Epithelial cell of prostate (primary cell): ENCODE measurements at regions not wholly inside any gene's neighbourhood (a gene's known extent, or its start where the extent isn't known, plus 50 kb on each side); places are given as distances from the start of the nearest gene placed in this dataset.

ENCODE experiments used
- DNase-seq: peaks from one replicate; pipeline ENCODE4 v3.0.0-alpha.2; 2011; ENCODE audit warnings: low read depth, low spot score
- H3K27ac ChIP-seq: fragments of 450-650 bp; 2 replicates; pipeline ENCODE4 v1.5.1; 2017; ENCODE audit warnings: mild to moderate bottlenecking

DNA sequence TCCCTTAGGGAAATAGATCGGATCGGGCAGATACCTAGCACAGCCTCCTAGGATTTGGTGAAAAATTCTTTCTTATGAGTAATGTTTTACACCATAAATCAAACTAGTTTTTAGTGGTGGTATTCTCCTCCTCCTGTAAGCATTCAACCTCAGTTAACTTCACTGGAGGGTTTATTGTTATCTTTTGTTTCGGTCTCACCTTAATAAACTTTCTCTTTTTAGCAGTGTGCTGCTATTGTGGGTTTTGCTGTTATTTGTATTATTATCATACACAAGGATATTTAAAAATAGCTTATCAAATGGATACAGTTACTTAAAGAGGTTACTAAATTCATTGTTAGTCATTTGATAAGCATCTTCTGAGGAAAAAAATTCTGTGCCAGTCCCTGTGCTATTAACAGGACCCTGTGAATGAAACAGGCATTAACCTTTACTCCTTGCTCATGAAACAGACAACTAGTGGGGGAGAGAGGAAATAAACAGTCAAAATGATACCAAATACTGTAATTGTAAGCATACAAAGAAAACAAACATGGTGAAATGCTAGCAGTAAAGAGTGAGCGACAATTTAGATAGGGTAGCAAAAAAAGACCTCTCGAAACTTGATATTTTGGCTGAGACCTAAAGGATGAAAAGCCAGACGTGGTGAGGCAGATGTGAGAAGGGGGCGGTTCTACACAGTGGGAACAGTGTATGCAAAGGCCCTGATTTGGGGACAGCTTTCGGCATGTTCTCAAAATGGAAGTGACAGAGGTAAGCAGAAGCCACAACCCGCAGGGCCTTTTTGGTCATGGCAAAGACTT, 178.7 kb upstream of the SOX5 start:
- no peak for DNase-seq
- H3K27ac ChIP-seq = no peak overlapping the region

GRCh38 chr12:24125280-24125679, 175.8 kb upstream of the SOX5 start:
- no peak for DNase-seq
- H3K27ac ChIP-seq = no peak overlapping the region

DNA sequence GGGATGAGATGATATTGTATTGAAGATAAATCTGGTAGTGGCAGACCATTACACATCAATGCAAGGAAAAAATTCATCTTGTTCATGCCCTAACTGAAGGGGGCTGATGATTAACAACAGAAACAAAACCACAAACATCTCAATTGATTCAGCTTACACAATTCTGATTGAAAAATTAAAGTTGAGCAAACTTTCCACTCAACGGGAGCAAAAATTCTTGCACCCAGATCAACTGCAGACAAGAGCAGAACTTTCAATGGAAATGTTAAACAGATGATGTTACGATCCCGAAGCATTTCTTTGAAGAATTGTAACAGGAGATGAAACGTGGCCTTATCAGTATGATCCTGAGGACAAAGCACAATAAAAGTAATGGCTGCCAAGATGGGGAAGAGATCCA, 172.4 kb upstream of the SOX5 start:
- DNase-seq = no peak
- no peak overlapping the region for H3K27ac ChIP-seq

GRCh38 chr12:24118668-24119067, 169.2 kb upstream of the SOX5 start:
- no peak overlapping the region for H3K27ac ChIP-seq
- DNase-seq = no peak

GRCh38 chr12:24116548-24116947, 167.1 kb upstream of the SOX5 start:
- no peak for DNase-seq
- no peak overlapping the region for H3K27ac ChIP-seq

DNA sequence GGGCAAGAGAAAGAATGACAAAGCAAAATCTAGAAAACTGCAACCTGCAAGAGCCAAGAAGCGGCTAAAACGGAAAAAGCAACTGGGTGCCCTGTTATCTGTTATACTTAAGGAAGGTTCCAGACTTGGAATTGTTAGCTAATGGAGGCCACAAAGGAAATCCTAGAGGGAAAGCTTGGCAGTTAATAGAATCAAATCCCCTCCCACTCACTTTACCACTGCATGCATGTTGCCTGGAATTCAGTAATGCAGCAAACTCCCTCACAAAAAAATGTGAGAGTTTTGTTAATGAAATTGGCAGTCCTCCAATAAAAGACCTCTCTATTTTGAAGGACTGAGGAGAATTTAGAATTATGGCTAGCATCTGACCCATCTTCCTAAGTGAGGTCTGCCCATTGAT, 164.2 kb upstream of the SOX5 start:
- DNase-seq = no peak

GRCh38 chr12:24111616-24112015, 162.1 kb upstream of the SOX5 start:
- DNase-seq = no peak
- H3K27ac ChIP-seq = no peak overlapping the region

More for the DNA sequence above, 164.2 kb upstream of the SOX5 start:
- no peak overlapping the region for H3K27ac ChIP-seq

DNA sequence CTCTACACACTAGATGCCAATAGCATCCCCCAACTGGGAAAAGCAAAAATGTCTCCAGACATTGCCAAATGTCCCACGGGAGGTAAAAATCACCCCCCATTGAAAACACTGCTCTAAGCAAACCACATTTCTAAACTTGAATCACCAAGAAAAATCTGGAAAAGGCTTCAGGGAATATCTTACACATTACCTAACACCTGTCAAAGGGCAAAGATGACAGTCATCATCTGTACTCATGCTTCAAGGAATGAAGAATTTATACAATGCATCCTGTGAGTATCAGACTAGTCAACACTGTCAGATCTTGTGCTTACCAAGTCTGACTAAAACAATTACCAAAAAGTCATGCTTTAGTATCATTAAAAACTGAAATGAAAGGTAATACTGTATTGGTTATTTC, 161.6 kb upstream of the SOX5 start:
- no peak for DNase-seq
- H3K27ac ChIP-seq = no peak overlapping the region

DNA sequence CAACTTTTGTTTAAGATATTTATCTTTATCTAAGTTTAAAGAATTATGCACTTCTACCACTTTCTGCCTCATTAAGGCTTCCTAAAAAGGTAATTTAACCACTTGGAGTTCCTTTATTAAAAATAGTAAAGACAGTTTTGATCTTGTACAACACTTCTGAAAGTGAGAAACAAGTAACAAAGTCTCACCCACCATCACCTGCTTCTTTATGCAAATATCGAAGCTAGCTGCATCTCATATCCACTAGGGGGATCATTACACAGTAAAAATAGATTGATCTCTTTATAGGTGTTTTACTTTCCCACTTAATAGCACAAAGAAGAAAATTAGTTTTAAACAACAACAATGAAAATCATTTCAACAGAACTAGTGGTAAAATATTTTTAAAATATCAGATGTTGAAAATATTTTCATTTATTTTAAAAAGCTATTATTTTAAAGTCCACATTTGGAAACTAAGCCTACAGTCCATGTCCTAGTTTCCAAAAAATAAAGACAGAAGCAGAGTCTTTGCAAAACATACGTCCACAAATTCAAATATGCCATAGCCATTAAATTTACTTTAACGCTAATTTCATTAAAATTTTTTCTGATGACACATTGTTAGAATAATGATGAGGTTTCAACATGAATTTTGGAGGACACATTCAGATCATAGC, 160.0 kb upstream of the SOX5 start:
- no peak overlapping the region for H3K27ac ChIP-seq
- DNase-seq = no peak

- no peak for DNase-seq
Measured at GRCh38 chr12:24102676-24103075, 153.2 kb upstream of the SOX5 start.

DNA sequence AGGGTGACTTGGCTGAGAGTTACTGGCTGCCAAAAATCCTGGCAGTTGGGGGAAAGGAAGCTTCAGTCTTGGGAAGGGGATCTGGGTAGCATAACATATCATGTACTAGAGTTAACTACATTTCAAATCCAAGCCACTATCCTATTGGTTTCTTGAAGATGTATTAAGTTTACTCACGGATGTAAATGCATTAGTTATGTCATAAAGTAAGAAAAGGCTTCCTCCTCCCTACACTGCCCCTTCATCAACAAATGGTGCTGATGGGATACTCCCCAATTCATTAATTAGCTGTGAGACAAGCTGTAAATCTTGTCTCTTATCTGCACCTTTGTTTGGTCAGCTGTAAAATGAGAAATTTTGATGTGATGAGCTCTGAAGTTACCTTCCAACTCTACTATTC, 150.1 kb upstream of the SOX5 start:
- no peak overlapping the region for H3K27ac ChIP-seq
- DNase-seq = no peak

More at GRCh38 chr12:24102676-24103075, 153.2 kb upstream of the SOX5 start:
- no peak overlapping the region for H3K27ac ChIP-seq

DNA sequence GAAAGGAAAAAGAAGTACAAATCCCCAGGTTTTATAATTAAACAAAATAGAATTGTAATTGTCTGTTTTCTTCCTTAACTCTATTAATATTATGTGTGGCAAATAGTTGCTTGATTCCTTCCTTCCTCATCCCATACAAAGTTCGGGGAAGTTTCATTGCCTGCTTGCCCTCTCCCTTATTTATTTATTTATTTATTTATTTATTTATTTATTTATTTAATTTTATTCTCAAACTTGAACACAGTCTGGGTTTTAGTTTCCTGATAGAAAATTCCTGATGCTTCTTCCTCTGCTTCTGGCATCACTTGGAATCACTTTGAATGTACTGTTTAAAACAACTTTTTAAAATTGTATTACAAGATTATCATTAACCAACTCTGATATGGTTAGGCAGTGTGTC, 145.8 kb upstream of the SOX5 start:
- DNase-seq = no peak
- no peak overlapping the region for H3K27ac ChIP-seq

DNA sequence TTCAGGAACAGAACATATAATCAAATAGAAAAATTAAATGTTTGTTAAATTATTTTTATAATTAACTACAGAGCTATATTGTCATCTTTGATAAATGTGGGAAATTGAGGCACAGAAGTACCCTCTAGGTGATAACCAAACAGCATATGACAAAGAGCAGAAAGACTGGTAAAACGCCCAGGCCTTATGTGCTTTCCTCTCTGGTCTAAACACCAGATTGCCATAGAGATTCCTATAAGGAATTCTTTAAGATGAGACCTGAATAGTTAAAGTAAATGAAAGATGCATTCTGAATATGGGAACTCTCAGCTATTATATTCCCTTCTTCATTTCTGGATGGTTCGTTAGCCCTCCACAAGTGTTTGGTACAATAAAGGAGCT, 140.0 kb upstream of the SOX5 start:
- no peak for DNase-seq
- no peak overlapping the region for H3K27ac ChIP-seq

DNA sequence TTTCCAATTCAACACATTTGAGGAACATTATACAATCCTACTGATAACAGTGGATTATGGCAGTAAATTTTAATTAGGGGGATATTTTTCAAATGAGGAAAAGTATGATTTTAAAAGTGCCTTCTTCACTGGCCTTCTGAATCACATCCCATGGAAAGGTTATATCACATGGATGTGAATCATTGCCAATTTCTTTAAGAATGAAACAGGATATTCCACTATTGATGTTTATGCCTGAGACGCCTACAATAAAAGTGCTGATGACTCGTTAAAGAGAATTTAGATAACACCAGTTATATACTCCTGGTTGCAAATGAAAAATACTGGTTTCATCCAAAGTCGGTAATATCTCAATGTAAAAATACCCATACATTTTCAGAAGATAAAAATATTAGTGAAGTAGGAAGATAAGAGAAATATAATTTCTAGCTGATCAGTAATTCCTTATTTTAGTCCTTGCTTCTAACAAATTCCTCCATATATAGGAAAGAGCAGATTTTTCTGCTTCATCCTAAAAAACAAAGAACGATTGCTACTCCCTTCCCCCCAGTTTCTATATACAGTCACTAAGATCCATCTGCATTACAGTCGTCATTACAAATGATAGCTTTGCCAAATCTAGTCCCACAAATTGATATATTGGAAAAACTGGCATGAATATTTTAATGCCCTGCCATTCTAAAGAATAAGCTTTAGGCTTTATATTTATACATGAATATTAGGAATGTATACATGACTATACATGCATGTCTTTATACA, 139.5 kb upstream of the SOX5 start:
- H3K27ac ChIP-seq = no peak overlapping the region
- no peak for DNase-seq

DNA sequence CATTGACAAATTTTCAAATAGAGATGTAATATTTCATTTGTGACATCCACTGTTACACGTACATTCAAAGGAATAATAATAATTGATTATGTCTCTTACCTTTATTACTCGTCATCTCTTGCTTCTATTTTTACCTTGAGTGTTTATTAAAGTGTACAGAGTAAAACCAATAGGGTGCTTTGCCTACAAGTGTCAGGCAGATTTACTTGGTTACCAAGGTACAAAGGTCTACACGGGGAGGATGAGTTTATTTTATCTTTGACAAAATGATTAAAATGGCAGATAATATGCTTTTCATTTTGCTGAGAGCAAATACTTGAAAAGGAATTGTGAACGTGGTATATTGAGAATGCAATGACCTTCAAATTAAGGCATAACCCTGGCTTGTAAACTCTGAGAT, 137.8 kb upstream of the SOX5 start:
- H3K27ac ChIP-seq = no peak overlapping the region
- no peak for DNase-seq

DNA sequence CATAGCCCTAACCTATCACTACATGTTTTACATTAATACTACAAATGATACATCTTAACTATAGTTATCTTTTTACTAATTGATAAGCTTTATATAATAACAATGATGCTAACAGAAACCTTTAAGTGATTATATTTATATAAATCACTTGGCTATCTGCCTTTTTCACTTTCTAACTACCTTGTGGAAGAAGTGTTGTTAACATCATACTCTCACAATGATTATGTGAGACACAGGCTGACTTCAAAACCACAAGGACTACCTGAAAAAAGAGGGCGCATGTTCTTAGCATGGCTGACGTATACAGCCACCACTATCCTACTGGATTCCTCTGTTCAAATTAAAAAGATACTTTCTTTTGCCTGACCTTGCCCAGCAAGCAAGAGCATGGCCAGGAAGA, 135.3 kb upstream of the SOX5 start:
- no peak for DNase-seq
- H3K27ac ChIP-seq = no peak overlapping the region

DNA sequence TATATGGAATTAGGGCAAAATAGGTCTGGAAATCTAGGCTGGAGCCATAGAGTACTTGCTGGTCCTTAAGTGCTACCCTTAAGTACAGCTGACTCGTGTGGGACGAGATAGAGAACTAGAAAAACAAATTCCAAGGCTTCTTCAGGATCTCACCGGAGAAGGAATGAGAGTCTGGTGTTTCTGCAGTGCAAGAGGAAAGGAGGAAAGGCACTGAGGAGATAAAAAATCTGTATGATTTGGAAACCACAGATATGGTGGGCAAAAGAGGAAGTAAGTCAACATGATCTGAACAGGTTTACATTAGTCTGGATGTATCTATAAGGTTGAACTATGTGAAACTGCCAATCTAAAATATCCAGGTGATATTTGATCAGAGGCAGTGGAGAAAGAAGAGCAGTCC, 134.4 kb upstream of the SOX5 start:
- no peak overlapping the region for H3K27ac ChIP-seq
- no peak for DNase-seq

- DNase-seq = no peak
- H3K27ac ChIP-seq = no peak overlapping the region
Measured at GRCh38 chr12:24081606-24082005, 132.1 kb upstream of the SOX5 start.

- no peak for DNase-seq
- no peak overlapping the region for H3K27ac ChIP-seq
Measured at GRCh38 chr12:24081092-24081529, 131.6 kb upstream of the SOX5 start.

DNA sequence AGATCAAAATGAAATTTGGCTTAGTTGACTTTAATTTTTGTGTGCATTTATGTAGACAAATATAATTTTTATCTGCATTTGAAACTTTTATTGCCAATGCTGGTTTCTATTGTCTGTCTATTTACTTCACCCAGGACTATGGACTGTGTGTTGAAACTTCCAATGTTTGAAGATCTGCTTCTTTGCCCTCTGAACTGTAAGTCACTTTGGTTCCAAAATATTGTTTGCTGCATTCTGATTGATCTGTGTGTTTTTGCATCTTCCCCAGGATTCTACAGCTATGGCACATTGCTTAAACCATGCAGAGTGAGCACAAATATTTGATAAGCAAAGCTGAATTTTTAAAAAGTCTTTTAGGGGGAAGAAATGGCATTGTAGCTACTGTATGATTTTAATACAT, 131.0 kb upstream of the SOX5 start:
- H3K27ac ChIP-seq = no peak overlapping the region
- no peak for DNase-seq

- H3K27ac ChIP-seq = no peak overlapping the region
- DNase-seq = no peak
Measured at GRCh38 chr12:24079083-24079482, 129.6 kb upstream of the SOX5 start.
